ENCODE measurements at regions not wholly inside any gene's neighbourhood (a gene's known extent, or its start where the extent isn't known, plus 50 kb on each side); places are given as distances from the start of the nearest gene placed in this dataset.

GRCh38 chr22:47566491-47566890 lies 804.0 kb downstream of the TBC1D22A start:
- Histone ChIP-seq H3K79me2 (ENCODE audit: insufficient read depth, low read length) (no peaks in the 10 kb centered on the region), H3K4me2 (ENCODE audit: low read depth, low read length, poor library complexity, severe bottlenecking) (no peak overlapping the region), H3K27me3 (ENCODE audit: insufficient read depth, low read length, poor library complexity, severe bottlenecking) (no peaks in the 10 kb centered on the region), H3F3A (ENCODE audit: low read depth) (no peaks in the 10 kb centered on the region), H2AFZ (ENCODE audit: low read length) (no peak overlapping the region), H3K4me3 (ENCODE audit: low read length, poor library complexity, severe bottlenecking) (no peak overlapping the region), H3K36me3 (ENCODE audit: insufficient read depth, low read length) (no peaks in the 10 kb centered on the region), H3K9me3 (ENCODE audit: insufficient read depth, low read depth, low read length) (peaks cover 9% of the 10 kb centered on the region; the same call in 1 of the 2 replicates), H4K20me1 (ENCODE audit: insufficient read depth, low read length, poor library complexity, severe bottlenecking) (no peaks in the 10 kb centered on the region), H3K9me2 (replicated peaks; ENCODE audit: low read depth, low read length) (no peaks in the 10 kb centered on the region), H3K4me1 (ENCODE audit: insufficient read depth, low read length, poor library complexity, severe bottlenecking) (no peaks in the 10 kb centered on the region), H3K9ac (ENCODE audit: low read depth, low read length, poor library complexity, severe bottlenecking) (no peak overlapping the region)
- TF ChIP-seq EZH2phosphoT487 (IDR thresholded peaks at IDR 0.05; ENCODE audit: borderline replicate concordance): no peak
- no peak for TF ChIP-seq CTCF (conservative IDR thresholded peaks at IDR 0.05; ENCODE audit: low read length)

- TF ChIP-seq EZH2phosphoT487 (IDR thresholded peaks at IDR 0.05; ENCODE audit: borderline replicate concordance): no peak
- no peak for TF ChIP-seq CTCF (conservative IDR thresholded peaks at IDR 0.05; ENCODE audit: low read length)
- no peak overlapping the region for H3K4me2 ChIP-seq (ENCODE audit: low read depth, low read length, poor library complexity, severe bottlenecking)
- H3K9me3 ChIP-seq (ENCODE audit: insufficient read depth, low read depth, low read length): peaks cover 17% of the 10 kb centered on the region; the same call in 1 of the 2 replicates
Measured at GRCh38 chr22:47565607-47566006, 803.2 kb downstream of the TBC1D22A start.

GRCh38 chr22:47564651-47565434 lies 802.4 kb downstream of the TBC1D22A start:
- H3F3A ChIP-seq (ENCODE audit: low read depth): no peaks in the 10 kb centered on the region
- H3K36me3 ChIP-seq (ENCODE audit: insufficient read depth, low read length): no peaks in the 10 kb centered on the region
- H3K4me1 ChIP-seq (ENCODE audit: insufficient read depth, low read length, poor library complexity, severe bottlenecking): no peaks in the 10 kb centered on the region
- H4K20me1 ChIP-seq (ENCODE audit: insufficient read depth, low read length, poor library complexity, severe bottlenecking): no peaks in the 10 kb centered on the region
- TF ChIP-seq EZH2phosphoT487 (IDR thresholded peaks at IDR 0.05; ENCODE audit: borderline replicate concordance) (no peak), CTCF (conservative IDR thresholded peaks at IDR 0.05; ENCODE audit: low read length) (no peak)
- H3K4me3 ChIP-seq (ENCODE audit: low read length, poor library complexity, severe bottlenecking): no peak overlapping the region
- H3K4me2 ChIP-seq (ENCODE audit: low read depth, low read length, poor library complexity, severe bottlenecking): no peak overlapping the region
- H2AFZ ChIP-seq (ENCODE audit: low read length): no peak overlapping the region
- no peaks in the 10 kb centered on the region for H3K9me2 ChIP-seq (replicated peaks; ENCODE audit: low read depth, low read length)
- H3K9ac ChIP-seq (ENCODE audit: low read depth, low read length, poor library complexity, severe bottlenecking): no peak overlapping the region
- no peaks in the 10 kb centered on the region for H3K79me2 ChIP-seq (ENCODE audit: insufficient read depth, low read length)
- peaks cover 17% of the 10 kb centered on the region; the same call in 1 of the 2 replicates for H3K9me3 ChIP-seq (ENCODE audit: insufficient read depth, low read depth, low read length)
- H3K27me3 ChIP-seq (ENCODE audit: insufficient read depth, low read length, poor library complexity, severe bottlenecking): no peaks in the 10 kb centered on the region

More at GRCh38 chr22:47565607-47566006, 803.2 kb downstream of the TBC1D22A start:
- Histone ChIP-seq H4K20me1 (ENCODE audit: insufficient read depth, low read length, poor library complexity, severe bottlenecking) (no peaks in the 10 kb centered on the region), H3K4me1 (ENCODE audit: insufficient read depth, low read length, poor library complexity, severe bottlenecking) (no peaks in the 10 kb centered on the region), H2AFZ (ENCODE audit: low read length) (no peak overlapping the region), H3K4me3 (ENCODE audit: low read length, poor library complexity, severe bottlenecking) (no peak overlapping the region), H3F3A (ENCODE audit: low read depth) (no peaks in the 10 kb centered on the region), H3K9ac (ENCODE audit: low read depth, low read length, poor library complexity, severe bottlenecking) (no peak overlapping the region), H3K9me2 (replicated peaks; ENCODE audit: low read depth, low read length) (no peaks in the 10 kb centered on the region), H3K79me2 (ENCODE audit: insufficient read depth, low read length) (no peaks in the 10 kb centered on the region), H3K36me3 (ENCODE audit: insufficient read depth, low read length) (no peaks in the 10 kb centered on the region), H3K27me3 (ENCODE audit: insufficient read depth, low read length, poor library complexity, severe bottlenecking) (no peaks in the 10 kb centered on the region)
